ENCODE measurements at regions not wholly inside any gene's neighbourhood (a gene's known extent, or its start where the extent isn't known, plus 50 kb on each side); places are given as distances from the start of the nearest gene placed in this dataset.

GRCh38 chr14:71451501-71451900 lies 480.7 kb upstream of the RGS6 start:
- H3K9me3 ChIP-seq (ENCODE audit: control insufficient read depth, low read length) = peaks cover 8% of the 10 kb centered on the region
- H3K79me1 ChIP-seq (replicated peaks; ENCODE audit: low read length, poor library complexity, severe bottlenecking) = peaks cover 12% of the 10 kb centered on the region
- H3K36me3 ChIP-seq (ENCODE audit: control insufficient read depth in 1 of 2, insufficient read depth in 2 of 2, low read depth in 1 of 2, low read length in 2 of 2) = no peaks in the 10 kb centered on the region
- H3K4me2 ChIP-seq (ENCODE audit: low read length, poor library complexity, severe bottlenecking) = no peak overlapping the region
- H2BK12ac ChIP-seq (ENCODE audit: low read length in 2 of 2) = no peak overlapping the region
- H2BK15ac ChIP-seq (ENCODE audit: low read depth, poor library complexity, severe bottlenecking) = no peak overlapping the region
- no peak overlapping the region for H3K14ac ChIP-seq (ENCODE audit: low read length in 2 of 2)
- H2BK120ac ChIP-seq (ENCODE audit: low read depth, low read length) = no peak overlapping the region
- no peak overlapping the region for H2AFZ ChIP-seq (ENCODE audit: low read depth, low read length)
- no peak overlapping the region for H3K27ac ChIP-seq (ENCODE audit: low read length, poor library complexity, severe bottlenecking)
- no peak overlapping the region for H3K23ac ChIP-seq (ENCODE audit: low read length in 2 of 2)
- no peak for DNase-seq
- H2BK5ac ChIP-seq (ENCODE audit: low read depth, low read length, poor library complexity, severe bottlenecking) = no peak overlapping the region
- no peaks in the 10 kb centered on the region for H3K27me3 ChIP-seq (ENCODE audit: control insufficient read depth in 1 of 2, insufficient read depth in 1 of 2, low read length in 2 of 2)
- H3K18ac ChIP-seq (ENCODE audit: low read depth in 1 of 2, low read length in 2 of 2) = no peak overlapping the region
- H4K91ac ChIP-seq (ENCODE audit: low read length) = no peak overlapping the region
- H3K4me1 ChIP-seq (ENCODE audit: control insufficient read depth, insufficient read depth, low read depth, low read length) = peaks cover 1% of the 10 kb centered on the region
- H2AK5ac ChIP-seq (ENCODE audit: low read length, severe bottlenecking) = no peak overlapping the region
- H3K4ac ChIP-seq (ENCODE audit: low read depth in 1 of 2, low read length in 2 of 2) = no peak overlapping the region
- WGBS = no CpG with 5 or more reads among the region's 3 CpGs
- H3K9ac ChIP-seq (ENCODE audit: low read length) = no peak overlapping the region
- H4K8ac ChIP-seq (ENCODE audit: low read length) = no peak overlapping the region
- no peak overlapping the region for H3K4me3 ChIP-seq (ENCODE audit: insufficient read depth in 1 of 2, low read depth in 1 of 2, low read length in 2 of 2)

GRCh38 chr14:71452539-71452938 lies 479.7 kb upstream of the RGS6 start:
- H2BK120ac ChIP-seq (ENCODE audit: low read depth, low read length) = no peak overlapping the region
- no peak overlapping the region for H2AK5ac ChIP-seq (ENCODE audit: low read length, severe bottlenecking)
- no peak overlapping the region for H3K4me2 ChIP-seq (ENCODE audit: low read length, poor library complexity, severe bottlenecking)
- DNase-seq = no peak
- no peak overlapping the region for H3K4ac ChIP-seq (ENCODE audit: low read depth in 1 of 2, low read length in 2 of 2)
- H3K36me3 ChIP-seq (ENCODE audit: control insufficient read depth in 1 of 2, insufficient read depth in 2 of 2, low read depth in 1 of 2, low read length in 2 of 2) = no peaks in the 10 kb centered on the region
- no peak overlapping the region for H3K23ac ChIP-seq (ENCODE audit: low read length in 2 of 2)
- H2BK12ac ChIP-seq (ENCODE audit: low read length in 2 of 2) = no peak overlapping the region
- no peak overlapping the region for H4K8ac ChIP-seq (ENCODE audit: low read length)
- no peaks in the 10 kb centered on the region for H3K27me3 ChIP-seq (ENCODE audit: control insufficient read depth in 1 of 2, insufficient read depth in 1 of 2, low read length in 2 of 2)
- H3K79me1 ChIP-seq (replicated peaks; ENCODE audit: low read length, poor library complexity, severe bottlenecking) = peaks cover 11% of the 10 kb centered on the region
- peaks cover 8% of the 10 kb centered on the region for H3K9me3 ChIP-seq (ENCODE audit: control insufficient read depth, low read length)
- peaks cover 1% of the 10 kb centered on the region for H3K4me1 ChIP-seq (ENCODE audit: control insufficient read depth, insufficient read depth, low read depth, low read length)
- H2AFZ ChIP-seq (ENCODE audit: low read depth, low read length) = no peak overlapping the region
- no peak overlapping the region for H3K14ac ChIP-seq (ENCODE audit: low read length in 2 of 2)
- no peak overlapping the region for H3K18ac ChIP-seq (ENCODE audit: low read depth in 1 of 2, low read length in 2 of 2)
- no peak overlapping the region for H3K9ac ChIP-seq (ENCODE audit: low read length)
- no peak overlapping the region for H4K91ac ChIP-seq (ENCODE audit: low read length)
- no peak overlapping the region for H2BK15ac ChIP-seq (ENCODE audit: low read depth, poor library complexity, severe bottlenecking)
- no peak overlapping the region for H2BK5ac ChIP-seq (ENCODE audit: low read depth, low read length, poor library complexity, severe bottlenecking)
- WGBS = no CpG with 5 or more reads among the region's 1 CpG
- H3K27ac ChIP-seq (ENCODE audit: low read length, poor library complexity, severe bottlenecking) = no peak overlapping the region
- H3K4me3 ChIP-seq (ENCODE audit: insufficient read depth in 1 of 2, low read depth in 1 of 2, low read length in 2 of 2) = no peak overlapping the region

- Histone ChIP-seq H3K36me3 (ENCODE audit: control insufficient read depth in 1 of 2, insufficient read depth in 2 of 2, low read depth in 1 of 2, low read length in 2 of 2) (no peaks in the 10 kb centered on the region), H2BK15ac (ENCODE audit: low read depth, poor library complexity, severe bottlenecking) (no peak overlapping the region), H2BK12ac (ENCODE audit: low read length in 2 of 2) (no peak overlapping the region), H2BK120ac (ENCODE audit: low read depth, low read length) (no peak overlapping the region), H4K8ac (ENCODE audit: low read length) (no peak overlapping the region), H3K27ac (ENCODE audit: low read length, poor library complexity, severe bottlenecking) (no peak overlapping the region), H3K79me1 (replicated peaks; ENCODE audit: low read length, poor library complexity, severe bottlenecking) (peaks cover 9% of the 10 kb centered on the region), H3K18ac (ENCODE audit: low read depth in 1 of 2, low read length in 2 of 2) (no peak overlapping the region), H3K4me2 (ENCODE audit: low read length, poor library complexity, severe bottlenecking) (no peak overlapping the region), H3K4me1 (ENCODE audit: control insufficient read depth, insufficient read depth, low read depth, low read length) (peaks cover 1% of the 10 kb centered on the region), H3K9me3 (ENCODE audit: control insufficient read depth, low read length) (peaks cover 8% of the 10 kb centered on the region), H3K4me3 (ENCODE audit: insufficient read depth in 1 of 2, low read depth in 1 of 2, low read length in 2 of 2) (no peak overlapping the region), H2BK5ac (ENCODE audit: low read depth, low read length, poor library complexity, severe bottlenecking) (no peak overlapping the region), H3K23ac (ENCODE audit: low read length in 2 of 2) (no peak overlapping the region), H2AK5ac (ENCODE audit: low read length, severe bottlenecking) (no peak overlapping the region), H3K4ac (ENCODE audit: low read depth in 1 of 2, low read length in 2 of 2) (no peak overlapping the region), H3K9ac (ENCODE audit: low read length) (no peak overlapping the region), H3K14ac (ENCODE audit: low read length in 2 of 2) (no peak overlapping the region), H3K27me3 (ENCODE audit: control insufficient read depth in 1 of 2, insufficient read depth in 1 of 2, low read length in 2 of 2) (no peaks in the 10 kb centered on the region), H2AFZ (ENCODE audit: low read depth, low read length) (no peak overlapping the region), H4K91ac (ENCODE audit: low read length) (no peak overlapping the region)
- DNase-seq = no peak
- WGBS = 100% methylated on average over 3 of the region's 3 CpGs
Measured at GRCh38 chr14:71452987-71453386, 479.2 kb upstream of the RGS6 start.

- H3K36me3 ChIP-seq (ENCODE audit: control insufficient read depth in 1 of 2, insufficient read depth in 2 of 2, low read depth in 1 of 2, low read length in 2 of 2) = no peaks in the 10 kb centered on the region
- WGBS = no CpG with 5 or more reads among the region's 2 CpGs
Measured at GRCh38 chr14:71454010-71454409, 478.2 kb upstream of the RGS6 start.

More at GRCh38 chr14:71454010-71454409, 478.2 kb upstream of the RGS6 start:
- Histone ChIP-seq H3K23ac (ENCODE audit: low read length in 2 of 2) (no peak overlapping the region), H4K8ac (ENCODE audit: low read length) (no peak overlapping the region), H2BK120ac (ENCODE audit: low read depth, low read length) (no peak overlapping the region), H3K4me3 (ENCODE audit: insufficient read depth in 1 of 2, low read depth in 1 of 2, low read length in 2 of 2) (no peak overlapping the region), H3K14ac (ENCODE audit: low read length in 2 of 2) (no peak overlapping the region), H3K9me3 (ENCODE audit: control insufficient read depth, low read length) (peaks cover 8% of the 10 kb centered on the region), H4K91ac (ENCODE audit: low read length) (no peak overlapping the region), H3K4me2 (ENCODE audit: low read length, poor library complexity, severe bottlenecking) (no peak overlapping the region), H3K4me1 (ENCODE audit: control insufficient read depth, insufficient read depth, low read depth, low read length) (no peaks in the 10 kb centered on the region), H2BK12ac (ENCODE audit: low read length in 2 of 2) (no peak overlapping the region), H3K27me3 (ENCODE audit: control insufficient read depth in 1 of 2, insufficient read depth in 1 of 2, low read length in 2 of 2) (no peaks in the 10 kb centered on the region), H3K79me1 (replicated peaks; ENCODE audit: low read length, poor library complexity, severe bottlenecking) (peaks cover 3% of the 10 kb centered on the region), H2AFZ (ENCODE audit: low read depth, low read length) (no peak overlapping the region), H2BK15ac (ENCODE audit: low read depth, poor library complexity, severe bottlenecking) (no peak overlapping the region), H3K18ac (ENCODE audit: low read depth in 1 of 2, low read length in 2 of 2) (no peak overlapping the region), H2BK5ac (ENCODE audit: low read depth, low read length, poor library complexity, severe bottlenecking) (no peak overlapping the region), H3K4ac (ENCODE audit: low read depth in 1 of 2, low read length in 2 of 2) (no peak overlapping the region), H3K9ac (ENCODE audit: low read length) (no peak overlapping the region), H2AK5ac (ENCODE audit: low read length, severe bottlenecking) (no peak overlapping the region), H3K27ac (ENCODE audit: low read length, poor library complexity, severe bottlenecking) (no peak overlapping the region)
- DNase-seq = no peak

All from mesenchymal stem cell (in vitro differentiated cells and primary cell).